Mesodermal cell (in vitro differentiated cells): ENCODE measurements at regions not wholly inside any gene's neighbourhood (a gene's known extent, or its start where the extent isn't known, plus 50 kb on each side); places are given as distances from the start of the nearest gene placed in this dataset.
"Not testable (repeated sequence)": the region's sequence is repeated elsewhere in the genome, so short reads cannot be mapped to it uniquely, and the experiment has no call there.

Source experiments
- H3K27ac ChIP-seq: 2 replicates; pipeline ENCODE4 v1.7.0; 2013; ENCODE audit warnings: mild to moderate bottlenecking, low read depth, low read length, moderate library complexity; ENCODE audit not compliant: severe bottlenecking
- H3K36me3 ChIP-seq: 2 replicates; pipeline ENCODE4 v1.7.1; 2013; ENCODE audit warnings: mild to moderate bottlenecking, low read length, moderate library complexity; ENCODE audit not compliant: control insufficient read depth, insufficient read depth
- H3K4me1 ChIP-seq: one replicate; pipeline ENCODE4 v1.7.1; 2013; ENCODE audit warnings: mild to moderate bottlenecking, low read length; ENCODE audit not compliant: insufficient read depth, control insufficient read depth, poor library complexity, severe bottlenecking
- H3K4me3 ChIP-seq: 2 replicates; pipeline ENCODE4 v1.7.0; 2013; ENCODE audit warnings: low read length, control low read depth, mild to moderate bottlenecking; ENCODE audit not compliant: insufficient read depth, poor library complexity, severe bottlenecking; ENCODE audit errors: extremely low read depth
- H3K9me3 ChIP-seq: 2 replicates; pipeline ENCODE4 v1.7.1; 2013; ENCODE audit warnings: mild to moderate bottlenecking, low read length, moderate library complexity; ENCODE audit not compliant: control insufficient read depth
- WGBS, 2 experiments: methylation state at CpG; one replicate each; pipeline ENCODE4 v1.1.5; 2013; ENCODE audit warnings: missing lambda C conversion rate in 2 of 2; ENCODE audit not compliant: insufficient coverage in 2 of 2; 5-methylcytosine and 5-hydroxymethylcytosine counted together

DNA sequence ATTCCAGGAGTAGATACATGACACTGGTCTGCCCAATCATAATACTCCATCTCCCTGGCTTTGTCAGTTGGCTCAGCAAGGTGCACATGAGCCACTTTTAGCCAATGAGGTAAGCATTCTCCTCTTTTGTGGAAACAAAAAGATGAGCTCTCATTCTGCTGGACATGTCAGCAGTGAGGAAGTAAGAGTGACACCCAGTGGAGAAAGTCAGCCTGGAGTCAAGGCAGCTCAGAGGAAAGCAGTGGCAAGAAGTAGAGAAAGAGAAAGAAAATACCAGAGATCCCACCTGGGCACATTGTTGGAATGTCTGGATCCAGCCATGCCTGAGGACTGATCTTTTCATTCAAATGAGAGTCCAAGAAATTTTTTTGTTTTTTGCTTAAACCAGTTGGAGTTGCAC lies 496.9 kb upstream of the C16orf82 start:
- no peaks in the 10 kb centered on the region for H3K4me1 ChIP-seq
- H3K9me3 ChIP-seq, result no peaks in the 10 kb centered on the region
- no peak overlapping the region for H3K27ac ChIP-seq
- H3K4me3 ChIP-seq, result no peak overlapping the region
- H3K36me3 ChIP-seq, result no peaks in the 10 kb centered on the region

GRCh38 chr16:26578748-26579147 lies 488.0 kb upstream of the C16orf82 start:
- Histone ChIP-seq H3K27ac (no peak overlapping the region), H3K9me3 (no peaks in the 10 kb centered on the region), H3K4me1 (no peaks in the 10 kb centered on the region), H3K4me3 (no peak overlapping the region), H3K36me3 (no peaks in the 10 kb centered on the region)
- 71% methylated on average over 2 of the region's 2 CpGs; no CpG with 5 or more reads in 1 of the 2 experiments for WGBS, 2 experiments

DNA sequence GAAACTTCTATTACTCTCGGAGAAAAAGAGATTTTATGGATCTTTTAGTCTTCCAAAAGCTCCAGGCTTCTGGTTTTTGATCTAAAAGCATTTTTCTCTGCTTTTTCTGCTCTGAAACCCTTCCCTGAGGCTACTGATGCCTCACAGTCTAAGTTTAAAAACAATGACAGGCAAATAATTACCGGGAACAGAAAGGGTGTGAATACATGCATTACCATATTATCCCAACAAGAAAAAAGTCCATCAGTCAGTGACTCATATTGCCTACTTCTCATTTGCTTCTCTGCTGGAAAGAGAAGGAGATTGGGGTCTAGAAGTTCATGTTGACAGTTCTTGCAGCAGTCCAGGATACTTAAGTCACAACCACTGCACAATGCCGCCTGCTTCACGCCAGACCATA lies 482.9 kb upstream of the C16orf82 start:
- Histone ChIP-seq H3K9me3 (no peaks in the 10 kb centered on the region), H3K27ac (no peak overlapping the region), H3K4me1 (no peaks in the 10 kb centered on the region), H3K4me3 (no peak overlapping the region), H3K36me3 (no peaks in the 10 kb centered on the region)
- WGBS, 2 experiments, result 83 to 86% methylated on average over 1 of the region's 4 CpGs

DNA sequence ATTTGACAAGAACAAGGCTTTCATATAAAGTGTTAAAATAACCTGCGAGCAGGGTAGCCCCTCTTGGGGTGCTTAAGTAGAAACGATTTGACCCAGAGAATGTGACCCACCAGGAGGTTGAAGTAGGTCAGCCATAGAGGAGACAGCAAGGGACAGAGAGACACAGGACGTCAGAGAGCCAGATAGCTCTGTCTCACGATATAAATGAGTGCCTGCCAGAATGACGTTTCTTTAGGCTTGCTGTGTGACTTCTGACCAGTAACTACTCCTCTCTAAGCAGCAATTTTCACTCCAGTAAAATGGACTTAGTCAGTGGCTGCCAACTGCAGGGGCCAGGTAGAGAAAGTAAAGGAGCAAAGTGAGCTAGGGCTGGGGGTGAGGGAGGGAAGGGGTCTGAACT lies 473.0 kb upstream of the C16orf82 start:
- no peak overlapping the region for H3K4me3 ChIP-seq
- H3K27ac ChIP-seq, result no peak overlapping the region
- H3K4me1 ChIP-seq, result peaks cover 4% of the 10 kb centered on the region
- no peaks in the 10 kb centered on the region for H3K9me3 ChIP-seq
- 72% methylated on average over 5 of the region's 5 CpGs for WGBS, 2 experiments
- no peaks in the 10 kb centered on the region for H3K36me3 ChIP-seq

DNA sequence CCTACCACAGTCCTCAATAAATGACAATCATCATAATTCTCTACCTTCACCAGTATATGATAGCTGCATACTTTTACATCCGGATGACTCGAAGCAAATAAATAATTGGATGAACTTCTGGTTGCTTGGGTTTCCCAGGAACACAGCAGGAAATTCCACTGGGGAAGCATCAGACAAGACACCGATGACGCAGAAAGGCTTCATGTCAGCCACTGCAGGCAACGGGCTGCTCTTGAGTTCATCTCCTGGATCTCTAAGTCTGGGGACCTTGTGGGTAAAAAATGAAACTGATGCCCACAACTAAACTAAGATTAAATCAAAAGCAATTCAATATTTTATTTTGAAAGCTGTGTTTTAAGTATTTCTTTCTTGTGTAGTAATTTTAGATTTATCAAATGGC lies 472.1 kb upstream of the C16orf82 start:
- Histone ChIP-seq H3K9me3 (no peaks in the 10 kb centered on the region), H3K36me3 (no peaks in the 10 kb centered on the region), H3K27ac (no peak overlapping the region), H3K4me1 (peaks cover 11% of the 10 kb centered on the region), H3K4me3 (no peak overlapping the region)
- WGBS, 2 experiments, result 90 to 94% methylated on average over 4 of the region's 5 CpGs

GRCh38 chr16:26595199-26595598 lies 471.5 kb upstream of the C16orf82 start:
- no peak overlapping the region for H3K4me3 ChIP-seq
- no peaks in the 10 kb centered on the region for H3K9me3 ChIP-seq
- H3K4me1 ChIP-seq, result peaks cover 14% of the 10 kb centered on the region
- WGBS, 2 experiments, result 80 to 91% methylated on average over 4 of the region's 4 CpGs
- no peaks in the 10 kb centered on the region for H3K36me3 ChIP-seq
- H3K27ac ChIP-seq, result no peak overlapping the region

DNA sequence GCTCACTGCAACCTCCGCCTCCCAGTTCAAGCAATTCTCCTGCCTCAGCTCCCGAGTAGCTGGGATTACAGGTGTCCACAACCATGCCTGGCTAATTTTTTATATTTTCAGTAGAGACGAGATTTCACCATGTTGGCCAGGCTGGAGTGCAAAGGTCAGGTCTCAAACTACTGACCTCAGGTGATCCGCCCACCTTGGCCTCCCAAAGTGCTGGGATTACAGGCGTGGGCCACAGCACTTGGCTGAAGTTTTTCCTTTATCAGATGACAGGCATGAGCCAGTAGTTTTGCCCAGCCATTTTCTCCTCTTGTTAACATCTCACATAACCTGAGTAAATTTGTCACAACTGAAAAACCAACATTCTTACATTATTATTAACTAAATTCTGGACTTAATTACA lies 470.7 kb upstream of the C16orf82 start:
- not testable (repeated sequence) for H3K4me3 ChIP-seq, H3K9me3 ChIP-seq, H3K36me3 ChIP-seq, H3K27ac ChIP-seq
- WGBS, 2 experiments, result 96 to 97% methylated on average over 4 to 5 of the region's 5 CpGs
- peaks cover 14% of the 10 kb centered on the region for H3K4me1 ChIP-seq

DNA sequence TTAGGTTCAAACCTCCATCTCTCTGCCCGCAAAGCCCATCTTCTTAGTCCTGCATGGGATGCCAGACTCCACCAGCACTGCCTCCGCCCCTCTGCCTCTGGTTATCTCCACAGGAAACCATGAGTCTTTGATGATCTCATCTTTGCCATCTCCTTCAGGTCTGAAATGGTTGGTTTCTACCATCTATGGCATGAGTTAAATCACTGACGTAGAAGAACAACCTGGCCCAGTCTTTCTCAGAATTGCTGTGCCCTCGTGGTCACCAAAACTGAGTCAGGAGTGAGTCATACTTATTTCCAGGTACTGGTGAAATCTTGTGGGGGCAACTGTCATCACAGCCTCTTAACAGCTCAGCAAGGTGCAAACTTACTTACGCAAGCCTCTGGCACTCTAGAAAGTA lies 468.7 kb upstream of the C16orf82 start:
- no peak overlapping the region for H3K27ac ChIP-seq
- WGBS, 2 experiments, result 69 to 77% methylated on average over 5 of the region's 5 CpGs
- H3K4me3 ChIP-seq, result no peak overlapping the region
- H3K9me3 ChIP-seq, result no peaks in the 10 kb centered on the region
- peaks cover 14% of the 10 kb centered on the region for H3K4me1 ChIP-seq
- H3K36me3 ChIP-seq, result no peaks in the 10 kb centered on the region

DNA sequence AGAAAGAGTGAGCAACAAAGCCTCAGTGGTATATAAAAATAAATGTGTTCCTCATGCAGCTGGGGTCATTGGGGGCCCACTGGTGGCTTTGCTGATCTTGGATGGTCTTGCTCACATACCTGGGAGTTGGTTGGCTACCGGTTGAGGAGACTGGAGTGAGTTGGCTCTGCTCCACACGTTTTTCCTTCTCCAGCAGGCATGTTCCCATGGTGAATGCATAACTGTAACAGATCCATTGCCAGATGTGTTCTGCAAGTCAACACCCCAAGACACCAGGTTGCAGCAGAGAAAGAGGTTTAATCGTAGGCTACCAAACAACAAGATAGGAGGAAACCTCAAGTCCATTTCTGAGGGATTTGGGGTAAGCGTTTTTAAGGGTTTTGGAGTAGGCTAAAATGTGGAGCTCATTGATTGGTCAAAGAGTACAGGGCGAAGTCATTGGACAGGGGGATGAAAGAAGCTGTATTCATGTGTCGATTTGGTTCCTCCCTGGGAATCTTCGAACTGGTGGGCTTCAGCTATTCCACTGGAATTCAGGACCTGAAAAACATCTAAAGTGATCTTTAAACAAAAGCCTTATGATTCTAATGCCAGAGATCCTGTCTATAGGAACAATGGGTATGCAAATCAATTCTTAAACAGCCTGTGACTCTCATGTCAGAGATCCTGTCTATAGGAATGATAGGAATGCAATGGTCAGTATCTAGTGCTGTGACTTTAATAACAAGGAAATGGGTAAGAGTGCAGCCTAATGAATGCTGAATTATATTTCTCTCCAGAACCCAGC lies 467.5 kb upstream of the C16orf82 start:
- Histone ChIP-seq H3K36me3 (no peaks in the 10 kb centered on the region), H3K9me3 (no peaks in the 10 kb centered on the region), H3K4me1 (peaks cover 14% of the 10 kb centered on the region), H3K27ac (peak overlapping the region; percentile 38), H3K4me3 (no peak overlapping the region)
- WGBS, 2 experiments, result 48 to 65% methylated on average over 4 to 5 of the region's 7 CpGs

DNA sequence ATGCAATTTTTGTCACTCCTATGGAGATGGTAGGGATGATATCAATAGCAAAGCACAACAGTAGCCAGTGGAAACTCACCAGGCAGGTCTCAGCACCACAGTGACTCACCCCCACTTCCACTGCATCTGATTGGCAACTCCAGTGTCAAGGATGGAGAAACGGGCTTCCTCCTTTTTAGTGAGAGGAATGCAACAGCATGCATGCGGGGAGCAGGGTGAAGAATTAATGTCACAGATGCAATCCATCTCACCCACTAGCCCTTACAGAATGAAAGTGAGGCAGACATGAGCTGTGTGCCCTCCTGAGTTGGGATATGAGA lies 467.0 kb upstream of the C16orf82 start:
- Histone ChIP-seq H3K27ac (no peak overlapping the region), H3K4me1 (peaks cover 14% of the 10 kb centered on the region), H3K4me3 (no peak overlapping the region), H3K36me3 (no peaks in the 10 kb centered on the region), H3K9me3 (no peaks in the 10 kb centered on the region)
- no CpG with 5 or more reads among the region's 2 CpGs for WGBS, 2 experiments

- Histone ChIP-seq H3K27ac (no peak overlapping the region), H3K36me3 (no peaks in the 10 kb centered on the region), H3K4me1 (peaks cover 17% of the 10 kb centered on the region), H3K4me3 (no peak overlapping the region), H3K9me3 (no peaks in the 10 kb centered on the region)
- WGBS, 2 experiments, result 71 to 78% methylated on average over 1 of the region's 1 CpG
Measured at GRCh38 chr16:26601335-26601734, 465.4 kb upstream of the C16orf82 start.
